ENCODE measurements at regions not wholly inside any gene's neighbourhood (a gene's known extent, or its start where the extent isn't known, plus 50 kb on each side); places are given as distances from the start of the nearest gene placed in this dataset.

GRCh38 chr1:56359056-56359455 is 220.3 kb downstream of the PLPP3 start:
- H3K27ac ChIP-seq (ENCODE audit: insufficient read length, low read depth, low read length) = no peak overlapping the region
- H4K91ac ChIP-seq (ENCODE audit: insufficient read length, low read depth, low read length) = no peak overlapping the region
- no peak overlapping the region for H2BK20ac ChIP-seq (ENCODE audit: low read depth, low read length, poor library complexity, severe bottlenecking)
- no peak overlapping the region for H2AFZ ChIP-seq (ENCODE audit: low read length)
- H3K23me2 ChIP-seq (ENCODE audit: insufficient read length, low read depth, low read length, poor library complexity, severe bottlenecking) = no peaks in the 10 kb centered on the region
- no peak overlapping the region for H2AK5ac ChIP-seq (ENCODE audit: insufficient read length, low read length)
- H3K18ac ChIP-seq (ENCODE audit: insufficient read length, low read depth, low read length) = no peak overlapping the region
- H3K4ac ChIP-seq (ENCODE audit: low read depth, low read length) = no peak overlapping the region
- Mint-ChIP-seq H3K36me3 (ENCODE audit: insufficient read depth in 1 of 3, low read depth in 3 of 3) (no peaks in the 10 kb centered on the region), H3K27ac (no peak overlapping the region), H3K27me3 (ENCODE audit: low read depth) (no peaks in the 10 kb centered on the region), H3K4me3 (no peak overlapping the region), H3K4me1 (peaks cover 7 to 14% of the 10 kb centered on the region in 2 experiments), H3K9me3 (no peaks in the 10 kb centered on the region)
- TF ChIP-seq, protein P1, sequence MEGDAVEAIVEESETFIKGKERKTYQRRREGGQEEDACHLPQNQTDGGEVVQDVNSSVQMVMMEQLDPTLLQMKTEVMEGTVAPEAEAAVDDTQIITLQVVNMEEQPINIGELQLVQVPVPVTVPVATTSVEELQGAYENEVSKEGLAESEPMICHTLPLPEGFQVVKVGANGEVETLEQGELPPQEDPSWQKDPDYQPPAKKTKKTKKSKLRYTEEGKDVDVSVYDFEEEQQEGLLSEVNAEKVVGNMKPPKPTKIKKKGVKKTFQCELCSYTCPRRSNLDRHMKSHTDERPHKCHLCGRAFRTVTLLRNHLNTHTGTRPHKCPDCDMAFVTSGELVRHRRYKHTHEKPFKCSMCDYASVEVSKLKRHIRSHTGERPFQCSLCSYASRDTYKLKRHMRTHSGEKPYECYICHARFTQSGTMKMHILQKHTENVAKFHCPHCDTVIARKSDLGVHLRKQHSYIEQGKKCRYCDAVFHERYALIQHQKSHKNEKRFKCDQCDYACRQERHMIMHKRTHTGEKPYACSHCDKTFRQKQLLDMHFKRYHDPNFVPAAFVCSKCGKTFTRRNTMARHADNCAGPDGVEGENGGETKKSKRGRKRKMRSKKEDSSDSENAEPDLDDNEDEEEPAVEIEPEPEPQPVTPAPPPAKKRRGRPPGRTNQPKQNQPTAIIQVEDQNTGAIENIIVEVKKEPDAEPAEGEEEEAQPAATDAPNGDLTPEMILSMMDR (conservative IDR thresholded peaks at IDR 0.05) = no peak
- H3K27me3 ChIP-seq (ENCODE audit: insufficient read depth, low read length) = no peaks in the 10 kb centered on the region
- no peaks in the 10 kb centered on the region for H3K9me3 ChIP-seq (ENCODE audit: control insufficient read depth, low read depth, low read length)
- H3K14ac ChIP-seq (ENCODE audit: insufficient read depth, low read length) = no peak overlapping the region
- H3K56ac ChIP-seq (ENCODE audit: insufficient read length, low read depth, low read length) = no peak overlapping the region
- H4K8ac ChIP-seq (replicated peaks; ENCODE audit: insufficient read length, low read depth, low read length) = no peak overlapping the region
- H2BK12ac ChIP-seq (ENCODE audit: insufficient read length, low read depth, low read length) = no peak overlapping the region
- H4K5ac ChIP-seq (ENCODE audit: insufficient read length, low read depth, low read length) = no peak overlapping the region
- no peak for DNase-seq
- H2BK15ac ChIP-seq (ENCODE audit: low read depth, low read length) = no peak overlapping the region
- no peak overlapping the region for H2BK120ac ChIP-seq (ENCODE audit: low read depth, low read length, poor library complexity, severe bottlenecking)
- no peak overlapping the region for H3K9ac ChIP-seq (ENCODE audit: extremely low read depth, insufficient read length, low read length)
- peaks cover 2% of the 10 kb centered on the region; the same call in 1 of the 2 replicates for H3K4me1 ChIP-seq (ENCODE audit: insufficient read depth, low read length)
- H4K20me1 ChIP-seq (ENCODE audit: control insufficient read depth, insufficient read depth, insufficient read length) = no peaks in the 10 kb centered on the region
- no peaks in the 10 kb centered on the region; the same call in 1 of the 2 replicates for H3K79me2 ChIP-seq (ENCODE audit: insufficient read depth, low read length)
- H3K23ac ChIP-seq (ENCODE audit: insufficient read length, low read depth, low read length) = no peak overlapping the region
- H3T11ph ChIP-seq (ENCODE audit: low read length) = no peak overlapping the region
- H2BK5ac ChIP-seq (ENCODE audit: insufficient read length, low read length) = no peak overlapping the region
- H3K79me1 ChIP-seq (ENCODE audit: insufficient read depth, low read depth, low read length, poor library complexity, severe bottlenecking) = no peaks in the 10 kb centered on the region
- WGBS (ENCODE audit: extremely low coverage, insufficient read length, low lambda C conversion rate) = no CpG with 5 or more reads among the region's 2 CpGs
- H3K4me2 ChIP-seq (ENCODE audit: insufficient read depth, insufficient read length, low read length) = no peak overlapping the region

All from H9 (cell line).